ENCODE measurements at regions not wholly inside any gene's neighbourhood (a gene's known extent, or its start where the extent isn't known, plus 50 kb on each side); places are given as distances from the start of the nearest gene placed in this dataset.

DNA sequence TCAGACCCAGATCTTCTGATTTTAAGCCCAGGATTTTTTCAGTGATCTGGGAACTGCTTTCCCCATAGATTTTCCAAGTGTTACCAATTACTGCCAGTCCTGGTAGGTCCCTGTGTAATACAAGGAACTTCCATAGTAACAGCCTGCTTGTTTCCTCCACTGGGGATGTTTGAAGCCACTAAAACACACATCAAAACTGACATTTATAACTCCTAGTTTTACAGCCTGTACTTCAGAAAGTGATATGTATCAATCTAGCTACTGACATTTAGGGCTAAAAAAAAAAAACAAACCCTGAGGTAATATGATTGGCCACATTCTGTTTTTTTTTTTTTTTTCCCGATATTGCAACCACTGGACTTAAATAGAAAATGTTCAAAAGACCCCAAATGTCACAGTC is 166.9 kb upstream of the SP4 start:
- ATAC-seq = no peak
- intact Hi-C loops (cut with DNase I) = loop anchor here in 1 of 2 donors (2.0 to 10.0 kb wide), 2 partner anchors 246 to 434 kb away; no protein-coding TSS in a partner anchor
- DNase-seq = no peak

DNA sequence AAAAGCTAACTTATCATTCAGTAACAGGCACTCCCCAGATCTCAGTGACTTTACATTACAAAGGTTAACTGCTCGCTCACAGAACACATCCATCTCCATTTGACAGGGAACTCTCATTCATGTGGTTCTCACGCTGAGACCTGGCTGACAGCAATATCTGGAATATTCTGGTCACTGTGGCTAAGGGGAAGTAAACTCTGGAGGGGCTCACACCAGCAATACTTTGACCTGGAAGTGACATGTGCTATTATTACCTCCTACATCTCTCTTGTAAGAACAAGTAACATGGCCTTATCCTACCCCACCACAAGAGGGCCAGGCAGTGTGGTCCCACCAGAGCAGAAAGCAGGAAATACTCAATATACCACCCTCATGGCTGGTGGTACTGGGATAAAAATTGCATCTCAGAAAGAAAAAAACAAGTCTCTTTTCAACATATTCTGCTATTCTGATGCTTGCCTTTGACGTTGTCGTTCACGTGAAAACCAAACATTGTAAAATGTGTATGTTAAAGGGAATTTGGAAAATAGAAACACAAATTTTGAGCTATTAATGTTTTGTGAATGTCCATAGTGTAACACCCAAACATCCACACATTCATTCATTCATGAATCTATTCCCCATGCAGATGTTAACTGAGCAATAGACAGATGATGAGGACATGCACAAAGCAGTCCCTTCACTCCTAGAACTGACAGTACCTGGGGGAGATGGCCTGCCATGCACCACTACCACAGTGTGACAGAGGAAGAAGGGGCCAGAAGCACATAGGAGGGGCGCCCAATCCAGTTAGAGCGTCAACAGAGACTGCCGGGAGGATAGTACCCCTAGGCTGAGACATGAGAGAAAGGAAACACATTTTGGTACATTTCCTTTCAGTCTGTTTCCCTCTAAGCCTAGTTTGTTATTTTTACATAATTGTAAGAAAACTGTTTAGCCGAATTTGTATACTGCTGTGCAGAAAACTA is 166.0 kb upstream of the SP4 start:
- ATAC-seq = no peak
- intact Hi-C loops (cut with DNase I) = loop anchor here in 1 of 2 donors (2.0 to 10.0 kb wide), 2 partner anchors 245 to 433 kb away; no protein-coding TSS in a partner anchor
- no peak for DNase-seq

- intact Hi-C loops (cut with DNase I) = loop anchor here in 1 of 2 donors (10.0 kb wide), 1 partner anchor 426 kb away; no protein-coding TSS in a partner anchor
- DNase-seq (no peak), ATAC-seq (no peak)
These were observed 158.9 kb upstream of the SP4 start for GRCh38 chr7:21269021-21269420.

DNA sequence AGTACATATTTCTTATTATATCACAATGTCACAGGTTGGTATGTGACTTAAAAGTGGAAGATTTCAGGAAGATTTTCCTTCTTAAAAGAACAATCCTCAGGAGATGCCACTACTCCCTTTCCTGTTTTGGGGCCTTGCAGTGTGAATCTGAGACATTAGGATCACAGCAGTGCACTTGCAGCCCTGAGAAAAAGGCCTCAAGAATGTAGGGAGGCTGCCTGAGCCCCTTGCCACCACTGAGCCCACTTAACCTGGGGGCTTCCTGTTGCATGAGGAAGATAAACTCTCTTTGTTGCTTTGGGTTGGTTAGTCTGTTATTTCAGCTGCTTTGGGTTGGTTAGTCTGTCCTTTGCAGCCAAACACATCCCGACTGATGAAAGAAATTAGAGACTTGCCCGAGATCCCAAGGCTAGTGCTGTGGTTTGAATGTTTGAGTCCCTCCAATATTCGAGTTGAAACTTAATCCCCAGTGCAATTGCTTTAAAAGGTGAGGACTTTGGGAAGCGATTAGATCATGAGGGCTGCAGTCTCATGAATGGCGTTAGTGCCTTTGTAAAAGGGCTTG is 151.3 kb upstream of the SP4 start:
- DNase-seq (no peak), ATAC-seq (no peak)
- intact Hi-C loops (cut with DNase I) = no loop called here

DNA sequence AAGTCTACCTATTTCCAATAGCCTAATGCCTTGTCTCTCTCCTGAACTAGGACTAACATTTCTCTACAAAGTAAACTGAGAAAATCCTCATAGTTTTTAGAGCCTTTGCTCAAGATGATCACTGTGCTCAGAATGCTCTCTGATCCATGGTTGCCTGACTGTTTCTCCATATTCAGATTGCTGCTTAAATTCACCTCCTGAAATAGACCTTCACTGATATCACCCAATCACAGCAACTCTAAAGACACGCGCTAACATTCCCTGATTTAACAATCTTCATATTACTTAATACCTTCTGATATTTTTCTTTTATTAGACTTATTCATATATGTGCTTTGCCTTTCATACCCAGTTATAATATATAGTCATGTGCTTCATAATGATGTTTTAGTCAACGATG is 148.9 kb upstream of the SP4 start:
- intact Hi-C loops (cut with DNase I) = no loop called here
- ATAC-seq = no peak
- DNase-seq = no peak

DNA sequence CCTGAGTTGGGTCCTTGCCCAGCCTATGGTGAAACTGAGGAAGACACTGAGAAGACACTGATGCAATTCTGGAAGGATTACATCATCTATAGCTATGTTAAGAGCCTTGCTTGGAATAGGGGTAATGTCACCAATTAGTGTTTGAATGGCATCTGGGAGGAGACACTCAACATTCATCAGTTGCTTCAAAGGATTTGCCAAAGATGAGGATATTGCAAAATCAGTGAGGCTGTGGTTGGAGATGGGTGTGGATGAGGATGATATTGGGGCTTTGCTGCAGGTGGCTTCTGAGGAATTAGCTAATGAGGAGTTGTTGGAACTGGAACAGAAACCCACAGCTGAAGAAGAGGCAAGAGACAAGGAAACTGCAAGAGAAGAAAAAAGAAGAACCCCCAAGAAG is 146.7 kb upstream of the SP4 start:
- intact Hi-C loops (cut with DNase I) = no loop called here
- no peak for ATAC-seq
- DNase-seq = no peak

DNA sequence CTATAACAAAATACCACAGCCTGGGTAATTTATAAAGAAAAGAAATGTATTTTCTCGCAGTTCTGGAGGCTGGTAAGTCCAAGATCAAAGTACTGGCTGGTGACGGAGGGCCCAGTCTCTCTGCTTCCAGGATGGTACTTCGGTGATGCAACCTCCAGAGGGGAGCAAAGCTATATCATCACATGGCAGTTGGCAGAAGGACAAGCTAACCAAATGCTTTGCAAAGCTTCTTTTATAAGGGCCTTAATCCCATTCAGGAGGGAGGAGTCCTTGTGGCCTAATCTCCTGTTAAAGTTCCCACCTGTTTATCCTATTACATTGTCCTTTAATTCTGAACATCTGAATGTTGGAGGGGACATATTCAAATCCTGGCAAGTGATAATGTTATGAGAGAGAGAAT is 134.1 kb upstream of the SP4 start:
- no peak for ATAC-seq
- no peak for DNase-seq
- intact Hi-C loops (cut with DNase I) = no loop called here

- DNase-seq = no peak
- intact Hi-C loops (cut with DNase I) = no loop called here
- ATAC-seq = no peak
These were observed 128.1 kb upstream of the SP4 start for GRCh38 chr7:21299766-21300165.

GRCh38 chr7:21300692-21301091 is 127.2 kb upstream of the SP4 start:
- DNase-seq = no peak
- intact Hi-C loops (cut with DNase I) = no loop called here
- no peak for ATAC-seq

GRCh38 chr7:21304808-21305375 is 123.0 kb upstream of the SP4 start:
- DNase-seq (no peak), ATAC-seq (no peak)
- intact Hi-C loops (cut with DNase I) = no loop called here

GRCh38 chr7:21305455-21306235 is 122.2 kb upstream of the SP4 start:
- DNase-seq (no peak), ATAC-seq (no peak)
- intact Hi-C loops (cut with DNase I) = no loop called here

DNA sequence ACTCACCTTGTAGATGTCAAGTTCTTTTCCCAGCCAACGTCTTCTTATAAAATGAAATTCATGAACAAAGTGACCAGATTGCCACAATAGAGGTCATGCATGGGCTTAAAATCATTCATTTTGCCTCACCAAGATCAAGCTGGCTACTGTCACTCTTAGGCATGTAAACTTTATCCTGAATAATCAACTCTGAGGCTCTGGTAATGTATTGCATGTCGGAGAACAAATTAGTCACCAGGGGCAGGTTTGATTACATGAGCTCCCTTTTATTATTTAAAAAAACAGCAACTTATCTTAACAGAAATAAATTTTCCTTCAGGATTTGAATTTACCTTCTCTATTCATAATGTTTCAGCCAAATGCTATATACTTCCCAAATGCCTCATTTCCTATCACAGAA is 112.9 kb upstream of the SP4 start:
- DNase-seq (no peak), ATAC-seq (no peak)
- intact Hi-C loops (cut with DNase I) = no loop called here

GRCh38 chr7:21317966-21318915 is 109.6 kb upstream of the SP4 start:
- no peak for ATAC-seq
- DNase-seq = no peak
- intact Hi-C loops (cut with DNase I) = no loop called here

DNA sequence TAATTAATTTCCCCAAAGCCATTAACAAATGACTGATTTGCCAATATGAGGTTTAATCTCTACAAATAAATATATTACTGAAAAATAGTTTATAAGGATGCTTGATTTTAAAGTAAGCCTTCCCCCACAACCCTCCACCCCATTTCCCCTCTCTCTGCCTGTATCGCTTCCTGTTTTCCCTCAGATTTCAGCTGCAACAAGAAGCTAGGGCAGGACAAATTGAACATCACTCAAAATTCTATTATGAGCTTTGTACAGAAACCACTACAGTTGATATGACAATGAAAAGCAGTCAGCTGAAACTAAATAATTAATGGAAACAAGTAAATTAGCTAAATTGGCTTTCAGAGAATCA is 109.0 kb upstream of the SP4 start:
- DNase-seq = no peak
- intact Hi-C loops (cut with DNase I) = no loop called here
- no peak for ATAC-seq

DNA sequence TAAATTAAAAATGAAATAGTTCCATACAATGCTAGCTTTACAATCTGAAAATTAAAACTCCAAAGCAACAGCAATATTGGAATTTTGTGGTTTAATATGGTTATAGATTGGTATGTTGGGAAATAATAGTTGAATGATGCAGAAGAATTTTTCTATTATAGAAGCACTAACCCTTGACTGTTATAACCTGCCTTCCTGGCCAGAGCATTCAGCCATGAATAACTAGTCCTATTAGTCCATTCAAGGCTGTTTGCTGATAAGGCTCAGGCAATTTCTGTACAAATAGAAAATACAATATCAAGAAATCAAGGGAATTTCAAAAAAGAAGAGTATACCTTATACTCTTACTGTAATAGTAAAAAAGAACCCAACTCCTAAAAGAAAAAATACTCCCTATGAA is 101.6 kb upstream of the SP4 start:
- no peak for DNase-seq
- intact Hi-C loops (cut with DNase I) = no loop called here
- no peak for ATAC-seq

DNA sequence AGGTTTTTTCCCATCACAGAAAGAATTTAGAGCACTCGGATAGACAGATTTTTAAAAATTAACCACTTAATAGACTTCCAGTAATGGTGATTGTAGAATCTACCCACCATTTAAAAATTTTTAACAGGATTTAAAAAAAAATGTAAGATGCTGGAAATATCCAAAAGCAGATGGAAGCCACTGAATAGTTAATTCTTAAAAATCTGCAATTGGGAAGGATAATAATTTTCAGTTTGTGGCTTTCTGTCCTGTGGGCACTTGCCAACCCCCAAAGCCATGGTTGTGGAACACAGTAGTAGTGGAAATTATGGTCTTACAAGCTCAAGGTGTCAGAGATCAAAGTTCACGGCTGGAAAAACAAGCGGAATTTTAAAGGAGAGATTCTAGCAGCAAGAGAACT is 101.0 kb upstream of the SP4 start:
- intact Hi-C loops (cut with DNase I) = no loop called here
- DNase-seq (no peak), ATAC-seq (no peak)

GRCh38 chr7:21327422-21328409 is 100.2 kb upstream of the SP4 start:
- no peak for DNase-seq
- no peak for ATAC-seq
- intact Hi-C loops (cut with DNase I) = no loop called here
